ENCODE measurements at regions not wholly inside any gene's neighbourhood (a gene's known extent, or its start where the extent isn't known, plus 50 kb on each side); places are given as distances from the start of the nearest gene placed in this dataset.

GRCh38 chr4:1514612-1515011 lies 108.4 kb upstream of the NKX1-1 start:
- no peak for DNase-seq
- Mint-ChIP-seq H3K36me3 (ENCODE audit: low read depth) (no peaks in the 10 kb centered on the region), H3K9me3 (no peaks in the 10 kb centered on the region), H3K27ac (no peak overlapping the region), H3K4me1 (ENCODE audit: low read depth) (no peaks in the 10 kb centered on the region), H3K27me3 (peaks cover under 1% of the 10 kb centered on the region), H3K4me3 (no peak overlapping the region)
- intact Hi-C loops (cut with micrococcal nuclease) = no loop called here
- ATAC-seq = no peak
- POLR2A ChIA-PET = no interaction called here
- CTCF ChIA-PET = no interaction called here
- no peak for TF ChIP-seq CTCF (IDR thresholded peaks at IDR 0.05)

GRCh38 chr4:1513936-1514483 lies 107.8 kb upstream of the NKX1-1 start:
- no peaks in the 10 kb centered on the region for H3K27me3 Mint-ChIP-seq
- intact Hi-C loops (cut with micrococcal nuclease) = no loop called here
- no peak overlapping the region for H3K4me3 Mint-ChIP-seq
- no peaks in the 10 kb centered on the region for H3K4me1 Mint-ChIP-seq (ENCODE audit: low read depth)
- H3K9me3 Mint-ChIP-seq = no peaks in the 10 kb centered on the region
- CTCF ChIA-PET = interaction anchor here (0.7 to 1.5 kb wide), 4 partner anchors 34 to 497 kb away, joined by 3 to 6 read pairs (median 4); no protein-coding TSS in a partner anchor
- no peaks in the 10 kb centered on the region for H3K36me3 Mint-ChIP-seq (ENCODE audit: low read depth)
- no peak for ATAC-seq
- DNase-seq = no peak
- H3K27ac Mint-ChIP-seq = no peak overlapping the region
- TF ChIP-seq CTCF (IDR thresholded peaks at IDR 0.05) = no peak
- POLR2A ChIA-PET = no interaction called here

GRCh38 chr4:1512738-1513660 lies 106.8 kb upstream of the NKX1-1 start:
- Mint-ChIP-seq H3K4me3 (no peak overlapping the region), H3K9me3 (no peaks in the 10 kb centered on the region), H3K36me3 (ENCODE audit: low read depth) (no peaks in the 10 kb centered on the region), H3K27ac (no peak overlapping the region), H3K4me1 (ENCODE audit: low read depth) (no peaks in the 10 kb centered on the region), H3K27me3 (no peaks in the 10 kb centered on the region)
- peak; percentile 67 for TF ChIP-seq CTCF (IDR thresholded peaks at IDR 0.05)
- POLR2A ChIA-PET = interaction anchor here (0.6 kb wide), 1 partner anchor 384 kb away, joined by 3 read pairs; no protein-coding TSS in a partner anchor
- CTCF ChIA-PET = interaction anchor here (1.0 to 1.5 kb wide), 6 partner anchors 35 to 184 kb away, joined by 3 to 8 read pairs (median 4); no protein-coding TSS in a partner anchor
- intact Hi-C loops (cut with micrococcal nuclease) = no loop called here
- ATAC-seq (peak; percentile 66), DNase-seq (peak; percentile 58)

- ChIA-PET POLR2A (no interaction called here), CTCF (interaction anchor here (1.4 to 1.5 kb wide), 2 partner anchors 105 to 183 kb away, joined by 3 to 4 read pairs; no protein-coding TSS in a partner anchor)
- no peak for TF ChIP-seq CTCF (IDR thresholded peaks at IDR 0.05)
- H3K36me3 Mint-ChIP-seq (ENCODE audit: low read depth) = no peaks in the 10 kb centered on the region
- no peak overlapping the region for H3K27ac Mint-ChIP-seq
- intact Hi-C loops (cut with micrococcal nuclease) = no loop called here
- H3K4me1 Mint-ChIP-seq (ENCODE audit: low read depth) = no peaks in the 10 kb centered on the region
- H3K27me3 Mint-ChIP-seq = no peaks in the 10 kb centered on the region
- ATAC-seq = peak; percentile 1
- no peak for DNase-seq
- H3K9me3 Mint-ChIP-seq = no peaks in the 10 kb centered on the region
- no peak overlapping the region for H3K4me3 Mint-ChIP-seq
Measured at GRCh38 chr4:1512051-1512737, 106.0 kb upstream of the NKX1-1 start.

All from activated CD8-positive, alpha-beta T cell treated with anti-CD3 and anti-CD28 coated beads for 36 hours (primary cell).